Vagina (tissue), 2 donors: ENCODE measurements at regions not wholly inside any gene's neighbourhood (a gene's known extent, or its start where the extent isn't known, plus 50 kb on each side); places are given as distances from the start of the nearest gene placed in this dataset.

Source experiments
- POLR2A ChIP-seq, 2 donors: fragments of 450-650 bp; IDR thresholded peaks; one replicate each; pipeline ENCODE4 v1.6.1; 2017; ENCODE audit warnings: antibody characterized with exemption in 2 of 2, mild to moderate bottlenecking in 2 of 2, moderate library complexity in 2 of 2
- POLR2AphosphoS5 ChIP-seq, 2 donors: sonication (generic); formaldehyde crosslinking; IDR thresholded peaks; one replicate each; pipeline ENCODE4 v1.9.0; 2017; ENCODE audit warnings: antibody characterized with exemption in 2 of 2, mild to moderate bottlenecking in 2 of 2, low read depth in 1 of 2; ENCODE audit not compliant: insufficient read depth in 1 of 2
- TF ChIP-seq, protein P1 (sequence below), 3 experiments: fragments of 450-650 bp in 2 of 3; fragments of 200-600 bp in 1 of 3; sonication (generic) in 1 of 3; IDR thresholded peaks; one replicate each; pipeline ENCODE4 v1.5.1; 2017 to 2019; ENCODE audit warnings: antibody characterized with exemption in 3 of 3, mild to moderate bottlenecking in 2 of 3, moderate library complexity in 2 of 3

GRCh38 chr5:114120166-114120565 lies 241.7 kb upstream of the KCNN2 start:
- TF ChIP-seq, protein P1, sequence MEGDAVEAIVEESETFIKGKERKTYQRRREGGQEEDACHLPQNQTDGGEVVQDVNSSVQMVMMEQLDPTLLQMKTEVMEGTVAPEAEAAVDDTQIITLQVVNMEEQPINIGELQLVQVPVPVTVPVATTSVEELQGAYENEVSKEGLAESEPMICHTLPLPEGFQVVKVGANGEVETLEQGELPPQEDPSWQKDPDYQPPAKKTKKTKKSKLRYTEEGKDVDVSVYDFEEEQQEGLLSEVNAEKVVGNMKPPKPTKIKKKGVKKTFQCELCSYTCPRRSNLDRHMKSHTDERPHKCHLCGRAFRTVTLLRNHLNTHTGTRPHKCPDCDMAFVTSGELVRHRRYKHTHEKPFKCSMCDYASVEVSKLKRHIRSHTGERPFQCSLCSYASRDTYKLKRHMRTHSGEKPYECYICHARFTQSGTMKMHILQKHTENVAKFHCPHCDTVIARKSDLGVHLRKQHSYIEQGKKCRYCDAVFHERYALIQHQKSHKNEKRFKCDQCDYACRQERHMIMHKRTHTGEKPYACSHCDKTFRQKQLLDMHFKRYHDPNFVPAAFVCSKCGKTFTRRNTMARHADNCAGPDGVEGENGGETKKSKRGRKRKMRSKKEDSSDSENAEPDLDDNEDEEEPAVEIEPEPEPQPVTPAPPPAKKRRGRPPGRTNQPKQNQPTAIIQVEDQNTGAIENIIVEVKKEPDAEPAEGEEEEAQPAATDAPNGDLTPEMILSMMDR (IDR thresholded peaks at IDR 0.05): no peak
- TF ChIP-seq POLR2AphosphoS5 (IDR thresholded peaks at IDR 0.05; ENCODE audit: insufficient read depth in 1 of 2, low read depth in 1 of 2): no peak
- TF ChIP-seq POLR2A (IDR thresholded peaks at IDR 0.05): no peak
